Esophagus muscularis mucosa (tissue), 4 donors: ENCODE measurements at regions not wholly inside any gene's neighbourhood (a gene's known extent, or its start where the extent isn't known, plus 50 kb on each side); places are given as distances from the start of the nearest gene placed in this dataset.

Experiments used
- DNase-seq: peaks from one replicate; pipeline ENCODE4 v3.0.0-alpha.2; 2017; ENCODE audit errors: extremely low spot score
- H3K27ac ChIP-seq, 4 donors: fragments of 200-600 bp; sonication (generic); replicated peaks in 1 of 4; 1 replicate in 3 of 4; 2 replicates in 1 of 4; pipeline ENCODE4 v1.5.1; 2016 to 2019; ENCODE audit warnings: mild to moderate bottlenecking in 1 of 4
- H3K27me3 ChIP-seq, 4 donors: fragments of 200-600 bp; sonication (generic); one replicate each; pipeline versions ENCODE4 v1.5.1 to v1.6.0; 2016 to 2019
- H3K36me3 ChIP-seq, 4 donors: fragments of 200-600 bp; sonication (generic); one replicate each; pipeline ENCODE4 v1.5.1; 2016 to 2019
- H3K4me1 ChIP-seq, 4 donors: fragments of 200-600 bp; sonication (generic); one replicate each; pipeline ENCODE4 v1.5.1; 2016 to 2019
- H3K4me3 ChIP-seq, 4 donors: fragments of 200-600 bp; sonication (generic); 1 replicate in 2 of 4; 2 replicates in 2 of 4; pipeline ENCODE4 v1.5.1; 2016 to 2019; ENCODE audit warnings: mild to moderate bottlenecking in 4 of 4, moderate library complexity in 1 of 4
- H3K9me3 ChIP-seq, 4 donors: fragments of 200-600 bp; sonication (generic); 1 replicate in 3 of 4; 2 replicates in 1 of 4; pipeline ENCODE4 v1.5.1; 2016 to 2019
- EP300 ChIP-seq: sonication (generic); formaldehyde crosslinking; IDR thresholded peaks from one replicate; pipeline ENCODE4 v1.6.1; 2017; ENCODE audit warnings: antibody characterized with exemption
- POLR2A ChIP-seq: fragments of 450-650 bp; IDR thresholded peaks from one replicate; pipeline ENCODE4 v1.6.1; 2017; ENCODE audit warnings: antibody characterized with exemption, moderate library complexity, mild to moderate bottlenecking, low read depth
- POLR2AphosphoS5 ChIP-seq, 2 donors: sonication (generic); formaldehyde crosslinking; IDR thresholded peaks; one replicate each; pipeline ENCODE4 v1.6.1; 2017; ENCODE audit warnings: antibody characterized with exemption in 2 of 2
- WGBS: methylation state at CpG from one replicate; pipeline ENCODE4 v1.1.5; 2018; 5-methylcytosine and 5-hydroxymethylcytosine counted together
- intact Hi-C: fragments of 100-400 bp; cut with DNase I; formaldehyde crosslinking; loops from one replicate; pipeline ENCODE4 v1.15.1; 2023
- TF ChIP-seq, protein P1 (sequence below), 3 experiments: fragments of 200-600 bp in 2 of 3; fragments of 450-650 bp in 1 of 3; sonication (generic) in 2 of 3; IDR thresholded peaks; one replicate each; pipeline ENCODE4 v1.5.1; 2017 to 2019; ENCODE audit warnings: antibody characterized with exemption in 3 of 3, mild to moderate bottlenecking in 2 of 3, moderate library complexity in 1 of 3

DNA sequence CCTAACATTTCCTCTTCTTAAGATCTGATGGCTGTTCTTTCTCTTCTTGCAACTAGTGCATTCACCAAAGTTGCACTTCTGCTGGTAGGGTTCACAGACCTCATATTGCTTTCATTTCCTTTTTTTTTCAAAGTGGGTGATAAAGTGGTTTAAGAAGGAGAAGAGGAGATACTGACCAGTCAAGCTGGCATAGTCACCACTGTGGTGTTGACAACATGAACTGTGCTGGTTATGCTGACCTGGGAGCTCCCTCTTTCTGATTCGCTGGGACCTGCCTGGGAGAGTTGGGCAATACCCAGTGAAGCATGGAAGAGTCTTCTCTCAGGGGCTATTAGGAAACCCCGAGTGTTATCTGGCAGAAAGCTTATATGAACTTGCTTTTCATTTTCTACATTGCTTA lies 222.9 kb downstream of the SLITRK5 start:
- DNase-seq, result no peak
- WGBS, result 67% methylated on average over 2 of the region's 2 CpGs
- intact Hi-C loops, result no loop called here
- Histone ChIP-seq H3K4me3 (no peak overlapping the region), H3K4me1 (no peaks in the 10 kb centered on the region), H3K27ac (no peak overlapping the region), H3K36me3 (no peaks in the 10 kb centered on the region), H3K27me3 (no peaks in the 10 kb centered on the region), H3K9me3 (no peaks in the 10 kb centered on the region)
- no peak for TF ChIP-seq POLR2A
- TF ChIP-seq, protein P1, sequence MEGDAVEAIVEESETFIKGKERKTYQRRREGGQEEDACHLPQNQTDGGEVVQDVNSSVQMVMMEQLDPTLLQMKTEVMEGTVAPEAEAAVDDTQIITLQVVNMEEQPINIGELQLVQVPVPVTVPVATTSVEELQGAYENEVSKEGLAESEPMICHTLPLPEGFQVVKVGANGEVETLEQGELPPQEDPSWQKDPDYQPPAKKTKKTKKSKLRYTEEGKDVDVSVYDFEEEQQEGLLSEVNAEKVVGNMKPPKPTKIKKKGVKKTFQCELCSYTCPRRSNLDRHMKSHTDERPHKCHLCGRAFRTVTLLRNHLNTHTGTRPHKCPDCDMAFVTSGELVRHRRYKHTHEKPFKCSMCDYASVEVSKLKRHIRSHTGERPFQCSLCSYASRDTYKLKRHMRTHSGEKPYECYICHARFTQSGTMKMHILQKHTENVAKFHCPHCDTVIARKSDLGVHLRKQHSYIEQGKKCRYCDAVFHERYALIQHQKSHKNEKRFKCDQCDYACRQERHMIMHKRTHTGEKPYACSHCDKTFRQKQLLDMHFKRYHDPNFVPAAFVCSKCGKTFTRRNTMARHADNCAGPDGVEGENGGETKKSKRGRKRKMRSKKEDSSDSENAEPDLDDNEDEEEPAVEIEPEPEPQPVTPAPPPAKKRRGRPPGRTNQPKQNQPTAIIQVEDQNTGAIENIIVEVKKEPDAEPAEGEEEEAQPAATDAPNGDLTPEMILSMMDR (IDR thresholded peaks at IDR 0.05), result no peak
- TF ChIP-seq POLR2AphosphoS5 (IDR thresholded peaks at IDR 0.05), result no peak
- TF ChIP-seq EP300, result no peak

DNA sequence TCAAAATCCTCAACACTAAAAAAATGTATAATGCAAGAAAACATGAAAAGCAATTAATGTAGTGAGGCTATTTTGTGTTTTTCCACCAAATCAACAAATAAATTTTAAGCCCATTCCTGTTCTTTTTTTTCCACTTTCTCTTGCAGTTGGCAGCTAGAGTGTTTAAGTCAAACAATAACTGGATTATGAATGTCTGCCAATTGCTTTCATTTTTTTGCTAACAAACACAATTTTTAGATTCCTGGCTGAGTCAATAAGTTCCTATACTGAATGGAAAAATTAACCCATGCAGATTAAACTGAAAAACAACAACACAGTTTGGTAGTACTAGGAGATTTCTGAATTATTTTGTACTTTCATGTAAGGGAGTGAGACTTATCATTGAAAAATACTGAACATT lies 232.4 kb downstream of the SLITRK5 start:
- intact Hi-C loops, result no loop called here
- no peaks in the 10 kb centered on the region for H3K4me1 ChIP-seq
- H3K36me3 ChIP-seq, result no peaks in the 10 kb centered on the region
- TF ChIP-seq EP300, result no peak
- TF ChIP-seq POLR2A, result no peak
- TF ChIP-seq POLR2AphosphoS5 (IDR thresholded peaks at IDR 0.05), result no peak
- TF ChIP-seq, protein P1 (IDR thresholded peaks at IDR 0.05), result no peak
- no peaks in the 10 kb centered on the region for H3K9me3 ChIP-seq
- H3K27me3 ChIP-seq, result no peaks in the 10 kb centered on the region
- no peak overlapping the region for H3K4me3 ChIP-seq
- H3K27ac ChIP-seq, result no peak overlapping the region
- DNase-seq, result no peak

DNA sequence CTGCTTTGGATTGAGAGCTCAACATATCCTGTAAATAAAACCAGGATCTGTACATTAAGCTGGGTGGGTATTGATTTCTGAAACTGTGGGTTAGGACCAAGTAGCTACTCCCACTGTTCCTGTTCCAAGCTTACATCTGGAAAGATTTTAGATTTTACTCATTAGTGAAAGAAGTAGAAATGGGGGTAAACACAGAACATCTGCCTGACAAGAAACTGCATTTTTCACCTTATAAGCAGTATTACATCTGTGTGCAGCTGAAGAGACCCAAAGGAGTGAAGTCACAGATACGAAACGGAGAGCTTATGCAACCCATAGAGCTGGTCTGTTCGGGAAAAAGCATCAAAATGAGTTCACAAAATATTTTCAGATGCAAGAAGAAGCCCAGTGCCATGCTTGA lies 235.2 kb downstream of the SLITRK5 start:
- WGBS, result 65% methylated on average over 3 of the region's 3 CpGs
- Histone ChIP-seq H3K27ac (no peak overlapping the region), H3K9me3 (no peaks in the 10 kb centered on the region), H3K4me1 (no peaks in the 10 kb centered on the region), H3K36me3 (no peaks in the 10 kb centered on the region), H3K27me3 (no peaks in the 10 kb centered on the region), H3K4me3 (no peak overlapping the region)
- TF ChIP-seq POLR2AphosphoS5 (IDR thresholded peaks at IDR 0.05) (no peak), EP300 (no peak), POLR2A (no peak)
- TF ChIP-seq, protein P1 (IDR thresholded peaks at IDR 0.05), result no peak
- DNase-seq, result no peak
- intact Hi-C loops, result no loop called here

DNA sequence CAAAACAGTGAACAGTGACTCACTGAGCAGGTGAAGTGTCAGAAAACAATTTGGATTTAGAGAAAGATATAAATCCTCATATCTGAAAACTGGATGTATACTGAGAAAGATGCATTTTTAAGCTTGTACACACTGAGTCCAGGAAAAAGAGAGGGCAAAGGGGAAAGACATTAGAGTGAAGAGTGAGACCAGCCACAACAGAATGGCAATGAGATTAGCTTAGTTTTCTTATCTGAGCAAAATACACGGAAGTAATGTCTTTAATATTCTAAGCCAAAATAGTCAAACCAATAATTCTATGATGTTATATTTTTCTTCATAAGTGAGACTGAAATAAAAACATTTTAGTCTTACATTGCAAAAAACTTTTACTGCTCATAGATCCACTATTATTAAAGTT lies 236.0 kb downstream of the SLITRK5 start:
- TF ChIP-seq EP300, result no peak
- TF ChIP-seq POLR2AphosphoS5 (IDR thresholded peaks at IDR 0.05), result no peak
- TF ChIP-seq, protein P1 (IDR thresholded peaks at IDR 0.05), result no peak
- no peak for TF ChIP-seq POLR2A
- Histone ChIP-seq H3K4me1 (no peaks in the 10 kb centered on the region), H3K27ac (no peak overlapping the region), H3K4me3 (no peak overlapping the region), H3K27me3 (no peaks in the 10 kb centered on the region), H3K9me3 (no peaks in the 10 kb centered on the region), H3K36me3 (no peaks in the 10 kb centered on the region)
- WGBS, result 69% methylated on average over 1 of the region's 1 CpG
- DNase-seq, result no peak
- intact Hi-C loops, result no loop called here

DNA sequence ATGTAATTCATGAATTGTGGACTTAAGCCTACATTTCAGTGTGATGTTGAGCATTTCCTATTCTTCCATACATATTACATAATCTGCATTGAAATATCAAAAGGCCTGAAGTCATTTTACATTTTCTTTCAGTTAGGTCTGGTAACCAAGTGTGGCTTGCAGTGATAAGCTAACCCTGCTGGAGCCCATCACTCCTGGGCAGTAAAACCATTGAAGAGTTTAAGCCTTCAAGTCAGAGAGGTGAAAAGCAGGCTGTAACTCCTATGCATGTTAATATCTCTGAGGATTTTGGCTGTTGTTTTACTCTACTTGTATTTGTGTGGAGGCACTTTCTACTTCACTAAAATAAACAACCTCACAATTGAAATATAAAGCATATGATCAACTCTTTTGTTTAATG lies 248.8 kb downstream of the SLITRK5 start:
- no peak for TF ChIP-seq POLR2A
- TF ChIP-seq, protein P1 (IDR thresholded peaks at IDR 0.05), result no peak
- no peak for TF ChIP-seq EP300
- TF ChIP-seq POLR2AphosphoS5 (IDR thresholded peaks at IDR 0.05), result no peak
- Histone ChIP-seq H3K9me3 (no peaks in the 10 kb centered on the region), H3K4me1 (no peaks in the 10 kb centered on the region), H3K4me3 (no peak overlapping the region), H3K27ac (no peak overlapping the region), H3K27me3 (no peaks in the 10 kb centered on the region), H3K36me3 (no peaks in the 10 kb centered on the region)
- intact Hi-C loops, result no loop called here
- DNase-seq, result no peak
